ENCODE measurements at regions not wholly inside any gene's neighbourhood (a gene's known extent, or its start where the extent isn't known, plus 50 kb on each side); places are given as distances from the start of the nearest gene placed in this dataset.

- DNase-seq (ENCODE audit: low read depth), result no peak
- no peak overlapping the region for H3K4me3 ChIP-seq (replicated peaks; ENCODE audit: low read depth, low read length)
- no peak for TF ChIP-seq CTCF (IDR thresholded peaks at IDR 0.05; ENCODE audit: low read length, missing control alignments)
Observed at GRCh38 chr10:121205625-121206024, 354.5 kb downstream of the WDR11 start.

- no peak for TF ChIP-seq CTCF (IDR thresholded peaks at IDR 0.05; ENCODE audit: low read length, missing control alignments)
- DNase-seq (ENCODE audit: low read depth), result no peak
- no peak overlapping the region for H3K4me3 ChIP-seq (replicated peaks; ENCODE audit: low read depth, low read length)
Observed at GRCh38 chr10:121211446-121211845, 360.3 kb downstream of the WDR11 start.

GRCh38 chr10:121213437-121213836, 362.3 kb downstream of the WDR11 start:
- H3K4me3 ChIP-seq (replicated peaks; ENCODE audit: low read depth, low read length), result no peak overlapping the region
- DNase-seq (ENCODE audit: low read depth), result no peak
- no peak for TF ChIP-seq CTCF (IDR thresholded peaks at IDR 0.05; ENCODE audit: low read length, missing control alignments)

- no peak for DNase-seq (ENCODE audit: low read depth)
- no peak for TF ChIP-seq CTCF (IDR thresholded peaks at IDR 0.05; ENCODE audit: low read length, missing control alignments)
- no peak overlapping the region for H3K4me3 ChIP-seq (replicated peaks; ENCODE audit: low read depth, low read length)
Observed at GRCh38 chr10:121216295-121216694, 365.1 kb downstream of the WDR11 start.

- no peak for DNase-seq (ENCODE audit: low read depth)
- TF ChIP-seq CTCF (IDR thresholded peaks at IDR 0.05; ENCODE audit: low read length, missing control alignments), result no peak
- no peak overlapping the region for H3K4me3 ChIP-seq (replicated peaks; ENCODE audit: low read depth, low read length)
Observed at GRCh38 chr10:121216721-121217181, 365.6 kb downstream of the WDR11 start.

GRCh38 chr10:121217331-121217730, 366.2 kb downstream of the WDR11 start:
- H3K4me3 ChIP-seq (replicated peaks; ENCODE audit: low read depth, low read length), result no peak overlapping the region
- TF ChIP-seq CTCF (IDR thresholded peaks at IDR 0.05; ENCODE audit: low read length, missing control alignments), result no peak
- DNase-seq (ENCODE audit: low read depth), result no peak

- no peak overlapping the region for H3K4me3 ChIP-seq (replicated peaks; ENCODE audit: low read depth, low read length)
- no peak for DNase-seq (ENCODE audit: low read depth)
- TF ChIP-seq CTCF (IDR thresholded peaks at IDR 0.05; ENCODE audit: low read length, missing control alignments), result no peak
Observed at GRCh38 chr10:121221072-121221471, 369.9 kb downstream of the WDR11 start.
